GM18508 (cell line): ENCODE measurements at regions not wholly inside any gene's neighbourhood (a gene's known extent, or its start where the extent isn't known, plus 50 kb on each side); places are given as distances from the start of the nearest gene placed in this dataset.
"Not testable (repeated sequence)": the region's sequence is repeated elsewhere in the genome, so short reads cannot be mapped to it uniquely, and the experiment has no call there.

ENCODE experiments used
- ATAC-seq: cut with Tn5 transposase; IDR thresholded peaks from one replicate; pipeline ENCODE4 v1.9.1; 2021; ENCODE audit warnings: moderate number of reproducible peaks; ENCODE audit not compliant: insufficient read depth, unreplicated experiment

- no peak for ATAC-seq
These were observed 105.2 kb upstream of the BNIP2 start for GRCh38 chr15:59794229-59794886.

GRCh38 chr15:59792359-59792758 is 103.2 kb upstream of the BNIP2 start:
- no peak for ATAC-seq

GRCh38 chr15:59791755-59792154 is 102.6 kb upstream of the BNIP2 start:
- no peak for ATAC-seq

- ATAC-seq: no peak
These were observed 102.0 kb upstream of the BNIP2 start for GRCh38 chr15:59791079-59791478.

- ATAC-seq: not testable (repeated sequence)
These were observed 97.3 kb upstream of the BNIP2 start for GRCh38 chr15:59786466-59786865.

GRCh38 chr15:59785981-59786380 is 96.9 kb upstream of the BNIP2 start:
- not testable (repeated sequence) for ATAC-seq

GRCh38 chr15:59783774-59784520 is 94.8 kb upstream of the BNIP2 start:
- not testable (repeated sequence) for ATAC-seq

- ATAC-seq: no peak
These were observed 90.0 kb upstream of the BNIP2 start for GRCh38 chr15:59779110-59779509.

- no peak for ATAC-seq
These were observed 75.7 kb upstream of the BNIP2 start for GRCh38 chr15:59764775-59765174.

- no peak for ATAC-seq
These were observed 73.4 kb upstream of the BNIP2 start for GRCh38 chr15:59762558-59762957.

GRCh38 chr15:59760256-59760655 is 71.1 kb upstream of the BNIP2 start:
- not testable (repeated sequence) for ATAC-seq

- ATAC-seq: no peak
These were observed 62.7 kb upstream of the BNIP2 start for GRCh38 chr15:59751552-59752413.

GRCh38 chr15:59746777-59747176 is 57.7 kb upstream of the BNIP2 start:
- ATAC-seq: no peak

GRCh38 chr15:59741274-59741906 is 52.3 kb upstream of the BNIP2 start:
- no peak for ATAC-seq

GRCh38 chr15:59739557-59740186 is 50.6 kb upstream of the BNIP2 start:
- no peak for ATAC-seq
